Caco-2 (cell line): ENCODE measurements at regions not wholly inside any gene's neighbourhood (a gene's known extent, or its start where the extent isn't known, plus 50 kb on each side); places are given as distances from the start of the nearest gene placed in this dataset.
"Not testable (repeated sequence)": the region's sequence is repeated elsewhere in the genome, so short reads cannot be mapped to it uniquely, and the experiment has no call there.

Experiments used
- BruUV-seq: library from RNA; stranded (reverse); fragments of 400-500 nt; replicated peaks from 2 replicates; lab custom pipeline; 2021; lab: Mats Ljungman, UMichigan
- CTCF ChIA-PET: fragments of 300-600 bp; sonication (Branson Sonifier 250); formaldehyde crosslinking; loops from one replicate; lab custom pipeline; 2022; ENCODE audit warnings: antibody characterized with exemption; lab: Charles Lee
- POLR2A ChIA-PET: fragments of 300-600 bp; sonication (Branson Sonifier 250); formaldehyde crosslinking; loops from one replicate; lab custom pipeline; 2022; ENCODE audit warnings: antibody characterized with exemption; lab: Charles Lee
- DNase-seq, 2 experiments: peaks; one replicate each; pipeline versions ENCODE4 v3.0.0 to v3.0.0-alpha.2; 2020 to 2022
- H3K27me3 ChIP-seq: replicated peaks from 2 replicates; pipeline ENCODE4 v1.6.0; 2011; ENCODE audit warnings: low read length; ENCODE audit not compliant: control insufficient read depth, insufficient read depth
- H3K36me3 ChIP-seq: 2 replicates; pipeline ENCODE4 v1.5.1; 2011; ENCODE audit warnings: low read length; ENCODE audit not compliant: control insufficient read depth, insufficient read depth
- H3K4me1 ChIP-seq: fragments of 250-450 bp; sonication (Bioruptor Pico); 2 replicates; pipeline ENCODE4 v1.5.1; 2020; ENCODE audit warnings: mild to moderate bottlenecking
- H3K4me3 ChIP-seq: 2 replicates; pipeline ENCODE4 v1.5.1; 2011; ENCODE audit warnings: low read depth, mild to moderate bottlenecking, control low read depth, low read length
- H3K9me3 ChIP-seq: fragments of 250-450 bp; sonication (Bioruptor Pico); 2 replicates; pipeline ENCODE4 v1.5.1; 2020; ENCODE audit warnings: mild to moderate bottlenecking, moderate library complexity
- H3K27ac Mint-ChIP-seq: one replicate; pipeline ENCODE4 v1.8.0; 2022; ENCODE audit warnings: mixed read lengths; ENCODE audit not compliant: unreplicated experiment
- H3K27me3 Mint-ChIP-seq: one replicate; pipeline ENCODE4 v1.8.0; 2022; ENCODE audit warnings: mixed read lengths; ENCODE audit not compliant: insufficient read depth, unreplicated experiment
- H3K36me3 Mint-ChIP-seq: one replicate; pipeline ENCODE4 v1.8.0; 2022; ENCODE audit warnings: mild to moderate bottlenecking, mixed read lengths; ENCODE audit not compliant: insufficient read depth, unreplicated experiment
- H3K4me1 Mint-ChIP-seq: one replicate; pipeline ENCODE4 v1.8.0; 2022; ENCODE audit warnings: low read depth, mixed read lengths; ENCODE audit not compliant: unreplicated experiment
- H3K4me3 Mint-ChIP-seq: one replicate; pipeline ENCODE4 v1.8.0; 2022; ENCODE audit warnings: mild to moderate bottlenecking, moderate library complexity, mixed read lengths; ENCODE audit not compliant: unreplicated experiment
- H3K9me3 Mint-ChIP-seq: one replicate; pipeline ENCODE4 v1.8.0; 2022; ENCODE audit warnings: mixed read lengths; ENCODE audit not compliant: unreplicated experiment
- intact Hi-C: fragments of 100-400 bp; cut with micrococcal nuclease; formaldehyde crosslinking; loops from one replicate; pipeline ENCODE4 v1.10.0; 2022; ENCODE audit not compliant: unreplicated experiment

DNA sequence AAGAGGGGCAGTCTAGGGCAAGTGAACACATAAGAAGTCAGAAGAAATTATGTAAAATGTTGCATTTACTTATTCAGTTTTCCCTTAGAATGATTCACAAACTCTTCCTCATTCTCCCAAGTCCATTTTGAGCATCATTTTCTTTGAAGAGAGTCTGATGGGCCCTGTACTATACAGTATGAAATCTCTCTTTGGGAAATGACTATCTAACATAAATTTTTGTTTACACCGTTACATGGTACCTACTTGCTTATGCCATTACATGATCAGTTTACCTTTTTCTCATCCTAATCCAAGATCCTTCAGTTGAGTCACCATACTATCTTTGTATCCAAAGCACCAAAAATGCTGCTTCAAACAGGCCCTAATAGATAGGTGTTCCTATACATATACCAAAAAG, 4774.4 kb upstream of the OR11H1 start:
- H3K4me3 ChIP-seq, H3K27me3 ChIP-seq, H3K27ac Mint-ChIP-seq, POLR2A ChIA-PET, intact Hi-C loops, H3K4me1 ChIP-seq, H3K27me3 Mint-ChIP-seq, H3K36me3 Mint-ChIP-seq, CTCF ChIA-PET, H3K4me3 Mint-ChIP-seq, H3K9me3 ChIP-seq, DNase-seq, BruUV-seq, H3K36me3 ChIP-seq, H3K4me1 Mint-ChIP-seq: not testable (repeated sequence)
- H3K9me3 Mint-ChIP-seq, result peaks cover 51% of the 10 kb centered on the region

DNA sequence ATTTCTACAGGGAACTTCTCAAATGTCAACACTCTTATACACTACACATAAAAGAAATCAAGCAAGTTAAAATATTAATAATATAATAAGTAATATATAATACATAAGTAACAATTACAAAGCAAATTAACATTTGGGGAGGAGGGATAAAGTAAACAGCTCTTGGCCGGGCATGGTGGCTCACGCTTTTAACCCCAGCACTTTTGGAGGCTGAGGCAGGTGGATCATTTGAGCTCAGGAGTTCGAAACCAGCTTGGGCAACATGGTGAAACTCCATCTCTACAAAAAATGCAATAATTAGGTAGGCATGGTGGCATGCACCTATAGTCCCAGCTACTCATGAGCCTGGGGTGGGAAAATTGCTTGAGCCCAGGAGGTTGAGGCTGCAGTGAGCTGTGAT, 4772.6 kb upstream of the OR11H1 start:
- DNase-seq, H3K27me3 Mint-ChIP-seq, H3K36me3 Mint-ChIP-seq, H3K4me1 Mint-ChIP-seq, CTCF ChIA-PET, BruUV-seq, H3K9me3 ChIP-seq, H3K4me3 Mint-ChIP-seq, H3K36me3 ChIP-seq, intact Hi-C loops, POLR2A ChIA-PET, H3K4me3 ChIP-seq, H3K27me3 ChIP-seq, H3K4me1 ChIP-seq, H3K27ac Mint-ChIP-seq: not testable (repeated sequence)
- peaks cover 39% of the 10 kb centered on the region for H3K9me3 Mint-ChIP-seq

DNA sequence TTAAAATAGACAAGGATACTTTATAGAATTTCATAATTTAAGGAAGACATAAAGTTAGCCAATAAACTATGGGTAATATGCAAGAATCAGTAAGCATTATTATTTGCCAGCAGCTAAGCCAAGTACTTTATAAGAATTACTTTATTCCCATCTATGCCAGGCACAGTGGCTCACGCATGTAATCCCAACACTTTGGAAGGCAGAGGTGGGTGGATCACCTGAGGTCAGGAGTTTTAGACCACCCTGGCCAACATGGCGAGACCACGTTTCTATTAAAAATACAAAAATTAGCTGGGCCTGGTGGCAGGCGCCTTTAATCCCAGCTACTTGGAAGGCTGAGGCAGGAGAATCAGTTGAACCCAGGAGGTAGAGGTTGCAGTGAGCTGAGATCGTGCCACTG, 4767.6 kb upstream of the OR11H1 start:
- POLR2A ChIA-PET, DNase-seq, H3K36me3 ChIP-seq, H3K27ac Mint-ChIP-seq, CTCF ChIA-PET, intact Hi-C loops, H3K36me3 Mint-ChIP-seq, H3K27me3 ChIP-seq, H3K4me3 ChIP-seq, H3K4me3 Mint-ChIP-seq, H3K4me1 ChIP-seq, BruUV-seq, H3K4me1 Mint-ChIP-seq, H3K9me3 ChIP-seq, H3K27me3 Mint-ChIP-seq: not testable (repeated sequence)
- H3K9me3 Mint-ChIP-seq, result peaks cover 26% of the 10 kb centered on the region

DNA sequence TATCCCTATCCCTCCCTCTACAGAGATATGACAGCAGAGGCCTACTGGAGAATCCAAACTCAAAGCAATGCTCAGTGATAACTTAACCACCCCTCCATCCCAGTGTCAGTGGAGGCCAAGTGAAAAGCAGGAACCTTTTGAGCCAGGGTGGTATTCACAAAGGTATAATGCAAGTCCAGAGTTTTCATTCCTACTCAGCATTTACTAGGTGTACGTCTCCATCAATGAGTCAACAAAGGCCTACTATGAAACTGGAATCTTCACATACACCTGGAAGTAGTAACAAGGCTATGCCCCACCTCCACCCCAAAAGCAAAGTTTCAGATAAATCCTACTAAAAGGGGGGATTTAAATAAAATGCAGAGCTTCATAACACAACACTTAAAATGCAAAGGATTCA, 4761.7 kb upstream of the OR11H1 start:
- H3K4me3 Mint-ChIP-seq, H3K4me1 ChIP-seq, H3K27ac Mint-ChIP-seq, H3K36me3 ChIP-seq, H3K27me3 Mint-ChIP-seq, CTCF ChIA-PET, intact Hi-C loops, H3K4me3 ChIP-seq, H3K27me3 ChIP-seq, H3K9me3 ChIP-seq, DNase-seq, H3K36me3 Mint-ChIP-seq, POLR2A ChIA-PET, H3K4me1 Mint-ChIP-seq, BruUV-seq: not testable (repeated sequence)
- H3K9me3 Mint-ChIP-seq, result peaks cover 27% of the 10 kb centered on the region

DNA sequence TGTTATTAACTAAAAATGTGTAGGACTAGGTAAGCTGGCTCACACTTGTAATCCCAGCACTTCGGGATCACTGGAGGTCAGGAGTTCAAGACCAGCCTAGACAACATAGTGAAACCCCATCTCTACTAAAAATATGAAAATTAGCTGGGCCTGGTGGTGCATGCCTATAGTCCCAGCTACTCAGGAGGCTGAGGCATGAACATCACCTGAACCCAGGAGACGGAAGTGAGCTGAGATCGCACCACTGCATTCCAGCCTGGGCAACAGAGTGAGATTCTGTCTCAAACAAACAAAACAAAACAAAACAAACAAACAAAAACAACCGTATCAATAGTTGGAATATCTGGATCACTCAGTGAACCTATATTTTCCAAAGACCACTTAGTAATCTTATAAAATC, 4759.1 kb upstream of the OR11H1 start:
- H3K27me3 Mint-ChIP-seq, H3K36me3 ChIP-seq, H3K27ac Mint-ChIP-seq, H3K27me3 ChIP-seq, BruUV-seq, H3K36me3 Mint-ChIP-seq, POLR2A ChIA-PET, H3K4me1 Mint-ChIP-seq, H3K9me3 ChIP-seq, H3K4me3 ChIP-seq, DNase-seq, H3K4me1 ChIP-seq, H3K4me3 Mint-ChIP-seq, intact Hi-C loops, CTCF ChIA-PET: not testable (repeated sequence)
- H3K9me3 Mint-ChIP-seq, result peaks cover 40% of the 10 kb centered on the region

DNA sequence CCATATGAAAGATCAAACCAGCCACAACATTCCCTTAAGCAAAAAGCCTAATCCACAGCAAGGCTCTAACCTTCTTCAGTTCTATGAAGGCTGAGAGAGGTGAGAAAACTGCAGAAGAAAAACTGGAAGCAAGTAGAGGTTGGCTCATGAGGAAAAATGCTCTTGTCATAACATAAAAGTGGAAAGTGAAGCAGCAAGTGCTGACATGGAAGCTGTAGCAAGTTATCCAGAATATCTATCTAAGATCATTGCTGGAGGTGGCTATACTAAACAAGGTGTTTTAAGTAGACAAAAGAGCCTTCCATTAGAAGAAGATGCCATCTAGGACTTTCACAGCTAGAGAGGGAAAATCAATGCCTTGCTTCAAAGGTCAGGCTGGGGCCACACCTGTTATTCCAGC, 4756.2 kb upstream of the OR11H1 start:
- H3K9me3 ChIP-seq, H3K27ac Mint-ChIP-seq, H3K4me1 Mint-ChIP-seq, POLR2A ChIA-PET, H3K36me3 ChIP-seq, CTCF ChIA-PET, BruUV-seq, H3K4me3 ChIP-seq, H3K4me3 Mint-ChIP-seq, H3K27me3 Mint-ChIP-seq, DNase-seq, H3K36me3 Mint-ChIP-seq, intact Hi-C loops, H3K4me1 ChIP-seq, H3K27me3 ChIP-seq: not testable (repeated sequence)
- peaks cover 40% of the 10 kb centered on the region for H3K9me3 Mint-ChIP-seq

DNA sequence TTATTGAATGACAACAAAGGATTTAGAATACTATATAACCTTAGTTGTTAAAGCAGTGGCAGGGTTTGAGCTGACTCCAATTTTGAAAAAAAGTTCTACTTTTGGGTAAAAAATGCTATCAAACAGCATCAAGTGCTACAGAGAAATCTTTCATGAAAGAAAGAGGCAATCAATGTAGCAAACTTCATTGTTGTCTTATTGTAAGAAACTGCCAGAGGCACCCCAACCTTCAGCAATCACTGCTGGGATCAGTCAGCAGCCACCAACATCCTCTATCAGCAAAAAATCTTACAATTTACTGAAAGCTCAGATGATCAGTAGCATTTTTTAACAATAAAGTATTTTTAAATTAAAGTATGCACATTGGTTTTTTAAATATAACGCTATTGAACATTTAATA, 4754.7 kb upstream of the OR11H1 start:
- H3K4me3 ChIP-seq, H3K27me3 Mint-ChIP-seq, H3K9me3 ChIP-seq, CTCF ChIA-PET, H3K36me3 Mint-ChIP-seq, H3K4me3 Mint-ChIP-seq, H3K27ac Mint-ChIP-seq, BruUV-seq, POLR2A ChIA-PET, H3K4me1 ChIP-seq, H3K36me3 ChIP-seq, intact Hi-C loops, H3K27me3 ChIP-seq, H3K4me1 Mint-ChIP-seq, DNase-seq: not testable (repeated sequence)
- H3K9me3 Mint-ChIP-seq, result peaks cover 24% of the 10 kb centered on the region
